C4-2B (cell line): ENCODE measurements at regions not wholly inside any gene's neighbourhood (a gene's known extent, or its start where the extent isn't known, plus 50 kb on each side); places are given as distances from the start of the nearest gene placed in this dataset.

Experiments
- ZFX ChIP-seq: fragments of 450-650 bp; IDR thresholded peaks from 2 replicates; pipeline ENCODE4 v1.6.1; 2017
- TF ChIP-seq, protein P1 (sequence below): fragments of 450-650 bp; conservative IDR thresholded peaks from 2 replicates; pipeline ENCODE4 v1.5.1; 2017; ENCODE audit warnings: mild to moderate bottlenecking

DNA sequence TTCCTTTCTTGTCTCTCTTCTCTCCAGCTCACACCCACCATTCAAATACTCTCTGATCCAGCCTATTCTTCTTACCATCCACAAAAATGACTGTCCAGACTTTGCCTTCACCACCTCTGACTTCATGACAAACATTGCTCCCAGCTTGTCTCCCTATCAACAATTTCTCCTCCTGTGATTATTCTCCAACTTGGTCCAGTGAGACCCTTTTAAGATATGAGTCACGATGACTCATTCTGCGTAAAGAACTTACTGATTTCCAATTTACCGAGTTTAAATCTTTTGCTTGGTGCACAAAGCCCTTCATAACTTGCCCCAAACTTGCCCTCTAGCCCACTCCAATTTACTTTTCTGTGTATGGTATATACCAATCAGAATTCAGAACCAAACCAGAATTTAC lies 833.2 kb downstream of the MAFB start:
- TF ChIP-seq, protein P1, sequence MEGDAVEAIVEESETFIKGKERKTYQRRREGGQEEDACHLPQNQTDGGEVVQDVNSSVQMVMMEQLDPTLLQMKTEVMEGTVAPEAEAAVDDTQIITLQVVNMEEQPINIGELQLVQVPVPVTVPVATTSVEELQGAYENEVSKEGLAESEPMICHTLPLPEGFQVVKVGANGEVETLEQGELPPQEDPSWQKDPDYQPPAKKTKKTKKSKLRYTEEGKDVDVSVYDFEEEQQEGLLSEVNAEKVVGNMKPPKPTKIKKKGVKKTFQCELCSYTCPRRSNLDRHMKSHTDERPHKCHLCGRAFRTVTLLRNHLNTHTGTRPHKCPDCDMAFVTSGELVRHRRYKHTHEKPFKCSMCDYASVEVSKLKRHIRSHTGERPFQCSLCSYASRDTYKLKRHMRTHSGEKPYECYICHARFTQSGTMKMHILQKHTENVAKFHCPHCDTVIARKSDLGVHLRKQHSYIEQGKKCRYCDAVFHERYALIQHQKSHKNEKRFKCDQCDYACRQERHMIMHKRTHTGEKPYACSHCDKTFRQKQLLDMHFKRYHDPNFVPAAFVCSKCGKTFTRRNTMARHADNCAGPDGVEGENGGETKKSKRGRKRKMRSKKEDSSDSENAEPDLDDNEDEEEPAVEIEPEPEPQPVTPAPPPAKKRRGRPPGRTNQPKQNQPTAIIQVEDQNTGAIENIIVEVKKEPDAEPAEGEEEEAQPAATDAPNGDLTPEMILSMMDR: no peak
- no peak for TF ChIP-seq ZFX
